IMR-90 (cell line): ENCODE measurements at regions not wholly inside any gene's neighbourhood (a gene's known extent, or its start where the extent isn't known, plus 50 kb on each side); places are given as distances from the start of the nearest gene placed in this dataset.

Experiments
- ATAC-seq: fragments of 200-7000 bp; cut with Tn5 transposase; 2 replicates; pipeline ENCODE4 v1.9.1; 2020; ENCODE audit warnings: low read depth, mild to moderate bottlenecking, moderate library complexity
- BruUV-seq: library from RNA; stranded (reverse); fragments of 400-500 nt; replicated peaks from 2 replicates; lab custom pipeline; 2021; lab: Mats Ljungman, UMichigan
- CTCF ChIA-PET: fragments of 300-600 bp; formaldehyde crosslinking; extraction: SDS; loops from one replicate; lab custom pipeline; 2021; ENCODE audit warnings: antibody characterized with exemption; lab: Yijun Ruan, JAX
- POLR2A ChIA-PET: fragments of 300-600 bp; sonication (Branson Sonifier 250); formaldehyde crosslinking; loops from one replicate; lab custom pipeline; 2022; ENCODE audit warnings: antibody characterized with exemption; ENCODE audit not compliant: unreplicated experiment; lab: Charles Lee
- DNase-seq: peaks from one replicate; pipeline ENCODE4 v3.0.0; 2013
- H2AFZ ChIP-seq: replicated peaks from 2 replicates; pipeline ENCODE3; 2013; ENCODE audit warnings: low read length, mild to moderate bottlenecking; ENCODE audit not compliant: poor library complexity
- H2AK5ac ChIP-seq: 2 replicates; pipeline ENCODE4 v1.6.1; 2013; ENCODE audit warnings: low read depth, low read length, inconsistent platforms
- H2AK9ac ChIP-seq: replicated peaks from 2 replicates; pipeline ENCODE3; 2013; ENCODE audit warnings: mild to moderate bottlenecking, low read depth, low read length, moderate library complexity; ENCODE audit not compliant: poor library complexity
- H2BK120ac ChIP-seq: 2 replicates; pipeline ENCODE4 v1.6.1; 2013; ENCODE audit warnings: low read depth, low read length, inconsistent platforms
- H2BK15ac ChIP-seq: 3 replicates; pipeline ENCODE4 v1.6.1; 2013; ENCODE audit warnings: low read depth, low read length, inconsistent platforms
- H2BK20ac ChIP-seq: 2 replicates; pipeline ENCODE4 v1.6.1; 2013; ENCODE audit warnings: low read depth, mild to moderate bottlenecking, inconsistent platforms, low read length, moderate library complexity
- H2BK5ac ChIP-seq: 2 replicates; pipeline ENCODE4 v1.6.1; 2013; ENCODE audit warnings: mild to moderate bottlenecking, low read depth, low read length, inconsistent platforms; ENCODE audit not compliant: poor library complexity, severe bottlenecking
- H3K14ac ChIP-seq: replicated peaks from 2 replicates; pipeline ENCODE4 v1.6.1; 2013; ENCODE audit warnings: low read depth, low read length, inconsistent platforms
- H3K18ac ChIP-seq: 2 replicates; pipeline ENCODE4 v1.6.1; 2013; ENCODE audit warnings: low read depth, low read length, control low read depth
- H3K23ac ChIP-seq: 2 replicates; pipeline ENCODE4 v1.6.1; 2013; ENCODE audit warnings: low read depth, low read length, inconsistent platforms
- H3K27ac ChIP-seq: 2 replicates; pipeline ENCODE4 v1.5.1; 2013; ENCODE audit warnings: mild to moderate bottlenecking, control low read depth, low read length; ENCODE audit not compliant: insufficient read depth
- H3K27me3 ChIP-seq: 2 replicates; pipeline ENCODE4 v1.6.1; 2013; ENCODE audit warnings: low read length; ENCODE audit not compliant: control insufficient read depth, insufficient read depth
- H3K36me3 ChIP-seq: 2 replicates; pipeline ENCODE4 v1.6.1; 2013; ENCODE audit warnings: low read length, mixed read lengths; ENCODE audit not compliant: control insufficient read depth, insufficient read depth
- H3K4ac ChIP-seq: 2 replicates; pipeline ENCODE4 v1.6.1; 2013; ENCODE audit warnings: low read depth, low read length, inconsistent platforms
- H3K4me1 ChIP-seq: 2 replicates; pipeline ENCODE4 v1.6.1; 2013; ENCODE audit warnings: low read length, mixed read lengths; ENCODE audit not compliant: control insufficient read depth, insufficient read depth
- H3K4me2 ChIP-seq: 2 replicates; pipeline ENCODE4 v1.6.1; 2013; ENCODE audit warnings: low read depth, mild to moderate bottlenecking, control low read depth, low read length, moderate library complexity
- H3K4me3 ChIP-seq: 2 replicates; pipeline ENCODE4 v1.5.1; 2013; ENCODE audit warnings: low read depth, mild to moderate bottlenecking, control low read depth, low read length, moderate library complexity; ENCODE audit not compliant: insufficient read depth
- H3K56ac ChIP-seq: 2 replicates; pipeline ENCODE4 v1.6.1; 2013; ENCODE audit warnings: low read length, inconsistent platforms; ENCODE audit not compliant: insufficient read depth; ENCODE audit errors: extremely low read depth
- H3K79me1 ChIP-seq, 2 experiments: 2 replicates each; pipeline ENCODE4 v1.6.1; 2013; ENCODE audit warnings: low read length in 2 of 2, inconsistent platforms in 1 of 2, low read depth in 1 of 2
- H3K9ac ChIP-seq: 2 replicates; pipeline ENCODE4 v1.6.1; 2013; ENCODE audit warnings: low read depth, low read length, control low read depth
- H3K9me1 ChIP-seq: 2 replicates; pipeline ENCODE4 v1.6.1; 2013; ENCODE audit warnings: low read length, inconsistent platforms; ENCODE audit not compliant: insufficient read depth
- H3K9me3 ChIP-seq: 2 replicates; pipeline ENCODE4 v1.6.1; 2013; ENCODE audit warnings: low read length; ENCODE audit not compliant: control insufficient read depth, insufficient read depth
- H4K20me1 ChIP-seq: 2 replicates; pipeline ENCODE4 v1.6.1; 2013; ENCODE audit warnings: low read length, inconsistent platforms; ENCODE audit not compliant: insufficient read depth
- H4K5ac ChIP-seq: 2 replicates; pipeline ENCODE4 v1.6.1; 2013; ENCODE audit warnings: mild to moderate bottlenecking, low read depth, low read length, control low read depth
- H4K8ac ChIP-seq, 2 experiments: 2 replicates each; pipeline ENCODE4 v1.6.1; 2013; ENCODE audit warnings: low read depth in 2 of 2, low read length in 2 of 2, control low read depth in 1 of 2, inconsistent platforms in 1 of 2
- H4K91ac ChIP-seq: 2 replicates; pipeline ENCODE4 v1.6.1; 2013; ENCODE audit warnings: low read depth, low read length, inconsistent platforms; ENCODE audit not compliant: insufficient read depth
- BHLHE40 ChIP-seq: fragments of 150-350 bp; IDR thresholded peaks from 2 replicates; pipeline ENCODE4 v1.6.1; 2016; ENCODE audit warnings: mild to moderate bottlenecking, low read depth, low read length
- CEBPB ChIP-seq: IDR thresholded peaks from 2 replicates; pipeline ENCODE4 v1.6.1; 2012; ENCODE audit warnings: low read depth, low read length, improper control_type of control experiment
- CHD1 ChIP-seq: IDR thresholded peaks from 2 replicates; pipeline ENCODE4 v1.6.1; 2012; ENCODE audit warnings: low read depth, low read length, improper control_type of control experiment
- MXI1 ChIP-seq: IDR thresholded peaks from 2 replicates; pipeline ENCODE4 v1.6.1; 2012; ENCODE audit warnings: low read depth, mild to moderate bottlenecking, low read length, moderate library complexity, borderline replicate concordance
- POLR2A ChIP-seq: IDR thresholded peaks from 2 replicates; pipeline ENCODE4 v1.6.1; 2012; ENCODE audit warnings: mild to moderate bottlenecking, low read depth, low read length
- SMC3 ChIP-seq: fragments of 150-350 bp; IDR thresholded peaks from 2 replicates; pipeline ENCODE4 v1.6.1; 2016; ENCODE audit warnings: low read depth, mild to moderate bottlenecking, antibody characterized with exemption, low read length, moderate library complexity
- WGBS, 2 experiments: methylation state at CpG; one replicate each; pipeline versions ENCODE4 v1.1.5 to v1.1.7; 2013; ENCODE audit warnings: missing lambda C conversion rate in 2 of 2; ENCODE audit not compliant: insufficient read length in 1 of 2; ENCODE audit errors: extremely low coverage in 2 of 2; 5-methylcytosine and 5-hydroxymethylcytosine counted together
- dilution Hi-C: fragments of 300-500 bp; cut with HindIII; formaldehyde crosslinking; loops from one replicate; pipeline ENCODE4 v1.14.3; 2018; ENCODE audit warnings: low sequenced_read_pairs; ENCODE audit not compliant: unreplicated experiment
- in situ Hi-C: fragments of 300-500 bp; cut with MboI; formaldehyde crosslinking; loops from 3 replicates; pipeline ENCODE4 v1.14.3; 2019; ENCODE audit warnings: low sequenced_read_pairs, inconsistent platforms, mixed read lengths
- intact Hi-C: fragments of 100-400 bp; cut with micrococcal nuclease; formaldehyde crosslinking; loops from 2 replicates; pipeline ENCODE4 v1.10.0; 2022
- TF ChIP-seq, protein P1 (sequence below): conservative IDR thresholded peaks from 2 replicates; pipeline ENCODE4 v1.5.1; 2012; ENCODE audit warnings: mild to moderate bottlenecking, low read depth, low read length, improper control_type of control experiment

GRCh38 chr13:111456452-111457230 lies 136.2 kb downstream of the TEX29 start:
- in situ Hi-C loops (no loop called here), dilution Hi-C loops (no loop called here), intact Hi-C loops (no loop called here)
- H4K8ac ChIP-seq: no peak overlapping the region
- no peak overlapping the region for H2AK5ac ChIP-seq
- CTCF ChIA-PET: no interaction called here
- no peaks in the 10 kb centered on the region for H3K4me1 ChIP-seq
- H3K27me3 ChIP-seq: peaks cover 2% of the 10 kb centered on the region; the same call in 1 of the 2 replicates
- no peak for TF ChIP-seq CHD1
- no peak for TF ChIP-seq MXI1
- no peak for TF ChIP-seq BHLHE40
- no peak for TF ChIP-seq POLR2A
- no peak for TF ChIP-seq SMC3
- TF ChIP-seq, protein P1, sequence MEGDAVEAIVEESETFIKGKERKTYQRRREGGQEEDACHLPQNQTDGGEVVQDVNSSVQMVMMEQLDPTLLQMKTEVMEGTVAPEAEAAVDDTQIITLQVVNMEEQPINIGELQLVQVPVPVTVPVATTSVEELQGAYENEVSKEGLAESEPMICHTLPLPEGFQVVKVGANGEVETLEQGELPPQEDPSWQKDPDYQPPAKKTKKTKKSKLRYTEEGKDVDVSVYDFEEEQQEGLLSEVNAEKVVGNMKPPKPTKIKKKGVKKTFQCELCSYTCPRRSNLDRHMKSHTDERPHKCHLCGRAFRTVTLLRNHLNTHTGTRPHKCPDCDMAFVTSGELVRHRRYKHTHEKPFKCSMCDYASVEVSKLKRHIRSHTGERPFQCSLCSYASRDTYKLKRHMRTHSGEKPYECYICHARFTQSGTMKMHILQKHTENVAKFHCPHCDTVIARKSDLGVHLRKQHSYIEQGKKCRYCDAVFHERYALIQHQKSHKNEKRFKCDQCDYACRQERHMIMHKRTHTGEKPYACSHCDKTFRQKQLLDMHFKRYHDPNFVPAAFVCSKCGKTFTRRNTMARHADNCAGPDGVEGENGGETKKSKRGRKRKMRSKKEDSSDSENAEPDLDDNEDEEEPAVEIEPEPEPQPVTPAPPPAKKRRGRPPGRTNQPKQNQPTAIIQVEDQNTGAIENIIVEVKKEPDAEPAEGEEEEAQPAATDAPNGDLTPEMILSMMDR: no peak
- TF ChIP-seq CEBPB: peak; percentile 56
- H3K79me1 ChIP-seq: no peaks in the 10 kb centered on the region
- POLR2A ChIA-PET: no interaction called here
- H3K9me1 ChIP-seq: no peaks in the 10 kb centered on the region
- no peak overlapping the region for H2AFZ ChIP-seq
- no TSS peak for BruUV-seq
- H3K4me3 ChIP-seq: no peak overlapping the region
- H3K9me3 ChIP-seq: peaks cover 2% of the 10 kb centered on the region; the same call in 1 of the 2 replicates
- DNase-seq (no peak), ATAC-seq (no peak)
- H3K27ac ChIP-seq: no peak overlapping the region
- no peaks in the 10 kb centered on the region for H3K36me3 ChIP-seq
- no peak overlapping the region for H2BK120ac ChIP-seq
- H4K91ac ChIP-seq: no peak overlapping the region
- 76% methylated on average over 13 of the region's 20 CpGs; no CpG with 5 or more reads in 1 of the 2 experiments for WGBS, 2 experiments
- H2BK20ac ChIP-seq: no peak overlapping the region
- H3K9ac ChIP-seq: no peak overlapping the region
- H3K56ac ChIP-seq: no peak overlapping the region
- no peak overlapping the region for H2AK9ac ChIP-seq
- no peak overlapping the region for H3K14ac ChIP-seq
- no peak overlapping the region for H3K4me2 ChIP-seq
- no peaks in the 10 kb centered on the region for H4K20me1 ChIP-seq
- no peak overlapping the region for H3K4ac ChIP-seq
- no peak overlapping the region for H2BK5ac ChIP-seq
- no peak overlapping the region for H2BK15ac ChIP-seq
- H3K18ac ChIP-seq: no peak overlapping the region
- no peak overlapping the region for H4K5ac ChIP-seq
- no peak overlapping the region for H3K23ac ChIP-seq
